Activated T-helper 17 cell treated with anti-CD3 and anti-CD28 coated beads, Interleukin-2, amount 50 U/mL, for 72 hours (primary cell): ENCODE measurements at regions not wholly inside any gene's neighbourhood (a gene's known extent, or its start where the extent isn't known, plus 50 kb on each side); places are given as distances from the start of the nearest gene placed in this dataset.

Experiments used
- ATAC-seq: fragments of 150-1000 bp; cut with Tn5 transposase; replicated peaks from 2 replicates; pipeline ENCODE4 v1.10.0; 2021; ENCODE audit warnings: mild to moderate bottlenecking, moderate library complexity
- H3K27ac Mint-ChIP-seq: one replicate; pipeline ENCODE4 v1.8.0; 2022; ENCODE audit warnings: mixed read lengths
- H3K27me3 Mint-ChIP-seq: one replicate; pipeline ENCODE4 v1.8.0; 2022; ENCODE audit warnings: mixed read lengths
- H3K36me3 Mint-ChIP-seq: one replicate; pipeline ENCODE4 v1.8.0; 2022; ENCODE audit warnings: low read depth, mild to moderate bottlenecking, mixed read lengths
- H3K4me1 Mint-ChIP-seq: one replicate; pipeline ENCODE4 v1.8.0; 2022; ENCODE audit warnings: mixed read lengths
- H3K4me3 Mint-ChIP-seq: one replicate; pipeline ENCODE4 v1.8.0; 2022; ENCODE audit warnings: mild to moderate bottlenecking, mixed read lengths
- H3K9me3 Mint-ChIP-seq: one replicate; pipeline ENCODE4 v1.8.0; 2022; ENCODE audit warnings: mixed read lengths

- H3K27ac Mint-ChIP-seq = no peak overlapping the region
- H3K36me3 Mint-ChIP-seq = no peaks in the 10 kb centered on the region
- no peaks in the 10 kb centered on the region for H3K9me3 Mint-ChIP-seq
- no peaks in the 10 kb centered on the region for H3K27me3 Mint-ChIP-seq
- ATAC-seq = no peak
- H3K4me3 Mint-ChIP-seq = no peak overlapping the region
- H3K4me1 Mint-ChIP-seq = no peaks in the 10 kb centered on the region
Measured at GRCh38 chrY:21079670-21080069, 323.8 kb downstream of the RPS4Y2 start.

- Mint-ChIP-seq H3K9me3 (peaks cover 8% of the 10 kb centered on the region), H3K4me3 (no peak overlapping the region), H3K36me3 (no peaks in the 10 kb centered on the region), H3K27ac (peak overlapping the region; percentile 54), H3K4me1 (no peaks in the 10 kb centered on the region), H3K27me3 (no peaks in the 10 kb centered on the region)
- ATAC-seq = peak; percentile 70
Measured at GRCh38 chrY:21081640-21082611, 326.0 kb downstream of the RPS4Y2 start.

- no peak overlapping the region for H3K27ac Mint-ChIP-seq
- no peak overlapping the region for H3K4me3 Mint-ChIP-seq
- ATAC-seq = peak; percentile 75
- peaks cover 8% of the 10 kb centered on the region for H3K9me3 Mint-ChIP-seq
- H3K27me3 Mint-ChIP-seq = no peaks in the 10 kb centered on the region
- H3K4me1 Mint-ChIP-seq = no peaks in the 10 kb centered on the region
- H3K36me3 Mint-ChIP-seq = no peaks in the 10 kb centered on the region
Measured at GRCh38 chrY:21082639-21083038, 326.7 kb downstream of the RPS4Y2 start.

- peaks cover 3% of the 10 kb centered on the region for H3K27me3 Mint-ChIP-seq
- no peak overlapping the region for H3K4me3 Mint-ChIP-seq
- no peak overlapping the region for H3K27ac Mint-ChIP-seq
- no peaks in the 10 kb centered on the region for H3K36me3 Mint-ChIP-seq
- no peaks in the 10 kb centered on the region for H3K9me3 Mint-ChIP-seq
- ATAC-seq = no peak
- no peaks in the 10 kb centered on the region for H3K4me1 Mint-ChIP-seq
Measured at GRCh38 chrY:21091909-21092308, 336.0 kb downstream of the RPS4Y2 start.

GRCh38 chrY:21102507-21102906 lies 346.6 kb downstream of the RPS4Y2 start:
- no peak overlapping the region for H3K4me3 Mint-ChIP-seq
- no peak for ATAC-seq
- no peaks in the 10 kb centered on the region for H3K27me3 Mint-ChIP-seq
- H3K4me1 Mint-ChIP-seq = no peaks in the 10 kb centered on the region
- H3K36me3 Mint-ChIP-seq = no peaks in the 10 kb centered on the region
- no peaks in the 10 kb centered on the region for H3K9me3 Mint-ChIP-seq
- H3K27ac Mint-ChIP-seq = no peak overlapping the region

- Mint-ChIP-seq H3K27ac (no peak overlapping the region), H3K36me3 (no peaks in the 10 kb centered on the region), H3K4me1 (no peaks in the 10 kb centered on the region)
Measured at GRCh38 chrY:21103885-21104284, 348.0 kb downstream of the RPS4Y2 start.

GRCh38 chrY:21105529-21105928 lies 349.6 kb downstream of the RPS4Y2 start:
- no peaks in the 10 kb centered on the region for H3K4me1 Mint-ChIP-seq
- H3K4me3 Mint-ChIP-seq = peak overlapping the region; percentile 29
- H3K27me3 Mint-ChIP-seq = no peaks in the 10 kb centered on the region
- no peaks in the 10 kb centered on the region for H3K36me3 Mint-ChIP-seq
- H3K27ac Mint-ChIP-seq = no peak overlapping the region
- no peaks in the 10 kb centered on the region for H3K9me3 Mint-ChIP-seq
- peak; percentile 58 for ATAC-seq

More at GRCh38 chrY:21103885-21104284, 348.0 kb downstream of the RPS4Y2 start:
- ATAC-seq = peak; percentile 26
- H3K27me3 Mint-ChIP-seq = no peaks in the 10 kb centered on the region
- H3K9me3 Mint-ChIP-seq = no peaks in the 10 kb centered on the region
- H3K4me3 Mint-ChIP-seq = no peak overlapping the region

- no peaks in the 10 kb centered on the region for H3K4me1 Mint-ChIP-seq
- H3K4me3 Mint-ChIP-seq = no peak overlapping the region
- peak; percentile 83 for ATAC-seq
- H3K9me3 Mint-ChIP-seq = no peaks in the 10 kb centered on the region
- no peaks in the 10 kb centered on the region for H3K27me3 Mint-ChIP-seq
- no peaks in the 10 kb centered on the region for H3K36me3 Mint-ChIP-seq
- no peak overlapping the region for H3K27ac Mint-ChIP-seq
Measured at GRCh38 chrY:21111313-21111712, 355.4 kb downstream of the RPS4Y2 start.

- H3K4me1 Mint-ChIP-seq = no peaks in the 10 kb centered on the region
- no peaks in the 10 kb centered on the region for H3K36me3 Mint-ChIP-seq
- no peak for ATAC-seq
- no peaks in the 10 kb centered on the region for H3K9me3 Mint-ChIP-seq
- H3K27me3 Mint-ChIP-seq = no peaks in the 10 kb centered on the region
- no peak overlapping the region for H3K27ac Mint-ChIP-seq
- H3K4me3 Mint-ChIP-seq = no peak overlapping the region
Measured at GRCh38 chrY:21121065-21121464, 365.2 kb downstream of the RPS4Y2 start.

GRCh38 chrY:21135591-21135990 lies 375.5 kb upstream of the RBMY1B start:
- Mint-ChIP-seq H3K36me3 (no peaks in the 10 kb centered on the region), H3K9me3 (no peaks in the 10 kb centered on the region), H3K4me3 (no peak overlapping the region), H3K27ac (no peak overlapping the region), H3K4me1 (no peaks in the 10 kb centered on the region), H3K27me3 (no peaks in the 10 kb centered on the region)
- no peak for ATAC-seq

GRCh38 chrY:21138056-21138758 lies 372.9 kb upstream of the RBMY1B start:
- no peak for ATAC-seq
- no peak overlapping the region for H3K27ac Mint-ChIP-seq
- H3K4me1 Mint-ChIP-seq = no peaks in the 10 kb centered on the region
- H3K4me3 Mint-ChIP-seq = no peak overlapping the region
- no peaks in the 10 kb centered on the region for H3K36me3 Mint-ChIP-seq
- no peaks in the 10 kb centered on the region for H3K27me3 Mint-ChIP-seq
- H3K9me3 Mint-ChIP-seq = no peaks in the 10 kb centered on the region

GRCh38 chrY:21146331-21146730 lies 364.8 kb upstream of the RBMY1B start:
- Mint-ChIP-seq H3K4me3 (no peak overlapping the region), H3K36me3 (no peaks in the 10 kb centered on the region), H3K4me1 (no peaks in the 10 kb centered on the region), H3K9me3 (no peaks in the 10 kb centered on the region), H3K27me3 (no peaks in the 10 kb centered on the region), H3K27ac (no peak overlapping the region)
- ATAC-seq = no peak

- Mint-ChIP-seq H3K4me1 (no peaks in the 10 kb centered on the region), H3K9me3 (no peaks in the 10 kb centered on the region), H3K4me3 (no peak overlapping the region), H3K27ac (no peak overlapping the region), H3K27me3 (no peaks in the 10 kb centered on the region), H3K36me3 (no peaks in the 10 kb centered on the region)
- ATAC-seq = no peak
Measured at GRCh38 chrY:21149971-21150370, 361.2 kb upstream of the RBMY1B start.

GRCh38 chrY:21169821-21170220 lies 341.3 kb upstream of the RBMY1B start:
- H3K9me3 Mint-ChIP-seq = peaks cover 3% of the 10 kb centered on the region
- H3K4me3 Mint-ChIP-seq = no peak overlapping the region
- H3K27ac Mint-ChIP-seq = no peak overlapping the region
- no peaks in the 10 kb centered on the region for H3K36me3 Mint-ChIP-seq
- H3K27me3 Mint-ChIP-seq = no peaks in the 10 kb centered on the region
- no peak for ATAC-seq
- H3K4me1 Mint-ChIP-seq = no peaks in the 10 kb centered on the region
